HFFc6 (cell line): ENCODE measurements at regions not wholly inside any gene's neighbourhood (a gene's known extent, or its start where the extent isn't known, plus 50 kb on each side); places are given as distances from the start of the nearest gene placed in this dataset.
"Not testable (repeated sequence)": the region's sequence is repeated elsewhere in the genome, so short reads cannot be mapped to it uniquely, and the experiment has no call there.

Source experiments
- DNase-seq: peaks from one replicate; pipeline ENCODE4 v3.0.0-alpha.2; 2018
- H3K27ac Mint-ChIP-seq: 2 replicates; pipeline ENCODE4 v1.8.0; 2020; ENCODE audit warnings: mild to moderate bottlenecking, mixed read lengths
- H3K27me3 Mint-ChIP-seq: 2 replicates; pipeline ENCODE4 v1.8.0; 2021; ENCODE audit warnings: mild to moderate bottlenecking, moderate library complexity, mixed read lengths; ENCODE audit not compliant: insufficient read depth
- H3K36me3 Mint-ChIP-seq: 2 replicates; pipeline ENCODE4 v1.8.0; 2021; ENCODE audit warnings: low read depth, mixed read lengths
- H3K4me1 Mint-ChIP-seq: 2 replicates; pipeline ENCODE4 v1.8.0; 2020; ENCODE audit warnings: low read depth, mixed read lengths
- H3K4me3 Mint-ChIP-seq: 2 replicates; pipeline ENCODE4 v1.8.0; 2020; ENCODE audit warnings: mild to moderate bottlenecking, moderate library complexity, mixed read lengths
- H3K9me3 Mint-ChIP-seq: 2 replicates; pipeline ENCODE4 v1.8.0; 2020; ENCODE audit warnings: mild to moderate bottlenecking, mixed read lengths
- TF ChIP-seq, protein P1 (sequence below): fragments of 200-600 bp; sonication (generic); IDR thresholded peaks from 2 replicates; pipeline ENCODE4 v1.5.0; 2021; ENCODE audit warnings: antibody characterized with exemption, mild to moderate bottlenecking

DNA sequence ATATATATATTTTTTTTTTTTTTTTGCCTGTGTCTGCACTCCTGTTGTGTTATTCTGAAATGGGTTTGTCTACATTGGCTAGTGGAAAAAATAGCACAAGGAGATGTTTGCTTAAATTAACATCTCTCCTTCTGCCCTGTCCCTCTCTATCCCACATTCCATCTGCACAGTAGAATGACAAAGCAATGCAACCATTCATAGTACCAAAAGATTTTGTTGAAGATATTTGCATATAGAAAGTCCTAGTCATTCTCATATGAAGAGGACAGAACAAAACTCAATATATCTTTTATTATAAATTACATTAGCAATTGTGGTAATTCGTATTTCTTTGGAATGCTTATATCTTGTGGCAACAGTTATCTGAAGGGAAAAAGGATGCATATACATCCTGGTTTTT lies 88.3 kb upstream of the AGA start:
- Mint-ChIP-seq H3K27me3 (no peaks in the 10 kb centered on the region; the same call in 1 of the 2 replicates), H3K36me3 (peaks cover 13% of the 10 kb centered on the region; the same call in 1 of the 2 replicates), H3K4me1 (peaks cover 44% of the 10 kb centered on the region), H3K4me3 (no peak overlapping the region), H3K9me3 (no peaks in the 10 kb centered on the region), H3K27ac (no peak overlapping the region)
- TF ChIP-seq, protein P1, sequence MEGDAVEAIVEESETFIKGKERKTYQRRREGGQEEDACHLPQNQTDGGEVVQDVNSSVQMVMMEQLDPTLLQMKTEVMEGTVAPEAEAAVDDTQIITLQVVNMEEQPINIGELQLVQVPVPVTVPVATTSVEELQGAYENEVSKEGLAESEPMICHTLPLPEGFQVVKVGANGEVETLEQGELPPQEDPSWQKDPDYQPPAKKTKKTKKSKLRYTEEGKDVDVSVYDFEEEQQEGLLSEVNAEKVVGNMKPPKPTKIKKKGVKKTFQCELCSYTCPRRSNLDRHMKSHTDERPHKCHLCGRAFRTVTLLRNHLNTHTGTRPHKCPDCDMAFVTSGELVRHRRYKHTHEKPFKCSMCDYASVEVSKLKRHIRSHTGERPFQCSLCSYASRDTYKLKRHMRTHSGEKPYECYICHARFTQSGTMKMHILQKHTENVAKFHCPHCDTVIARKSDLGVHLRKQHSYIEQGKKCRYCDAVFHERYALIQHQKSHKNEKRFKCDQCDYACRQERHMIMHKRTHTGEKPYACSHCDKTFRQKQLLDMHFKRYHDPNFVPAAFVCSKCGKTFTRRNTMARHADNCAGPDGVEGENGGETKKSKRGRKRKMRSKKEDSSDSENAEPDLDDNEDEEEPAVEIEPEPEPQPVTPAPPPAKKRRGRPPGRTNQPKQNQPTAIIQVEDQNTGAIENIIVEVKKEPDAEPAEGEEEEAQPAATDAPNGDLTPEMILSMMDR: no peak
- no peak for DNase-seq

DNA sequence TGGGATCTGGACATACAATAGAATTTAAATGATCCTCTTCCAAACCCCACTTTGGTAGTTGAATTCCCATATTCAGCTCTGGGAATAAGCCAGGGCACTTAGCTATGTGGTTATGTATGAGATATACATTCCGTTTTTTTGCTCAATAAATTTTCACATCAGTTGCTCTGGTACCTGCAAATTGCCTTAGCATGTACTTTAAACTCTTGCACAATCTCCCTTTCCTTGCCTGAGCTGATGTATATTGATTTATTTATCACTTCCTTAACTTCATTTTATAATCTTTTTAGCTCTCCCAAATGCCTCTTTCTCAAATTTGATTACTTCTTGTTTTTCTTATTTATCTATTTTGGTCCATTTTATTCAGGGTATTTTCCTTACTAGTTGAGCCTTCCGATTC lies 90.1 kb upstream of the AGA start:
- Mint-ChIP-seq H3K9me3 (no peaks in the 10 kb centered on the region), H3K4me1 (peaks cover 44% of the 10 kb centered on the region), H3K27ac (no peak overlapping the region), H3K4me3 (no peak overlapping the region), H3K36me3 (peaks cover 13% of the 10 kb centered on the region; the same call in 1 of the 2 replicates), H3K27me3 (no peaks in the 10 kb centered on the region)
- no peak for DNase-seq
- TF ChIP-seq, protein P1: no peak

DNA sequence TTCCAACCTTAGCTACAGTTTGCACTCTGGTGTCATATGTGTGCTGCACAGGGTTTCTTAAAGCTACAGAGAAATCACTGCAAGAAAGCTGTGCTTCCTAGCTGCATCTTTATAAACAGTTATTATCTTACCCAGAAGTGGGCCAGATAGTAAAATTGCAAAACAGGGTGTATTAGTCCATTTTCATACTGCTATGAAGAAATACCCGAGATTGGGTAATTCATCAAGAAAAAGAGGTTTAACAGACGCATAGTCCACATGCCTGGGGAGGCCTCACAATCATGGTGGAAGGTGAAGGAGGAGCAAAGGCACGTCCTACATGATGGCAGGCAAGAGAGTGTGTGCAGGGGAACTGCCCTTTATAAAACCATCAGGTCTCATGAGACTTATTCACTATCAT lies 92.6 kb upstream of the AGA start:
- H3K27me3 Mint-ChIP-seq, H3K4me3 Mint-ChIP-seq, DNase-seq, H3K27ac Mint-ChIP-seq, H3K9me3 Mint-ChIP-seq: not testable (repeated sequence)
- Mint-ChIP-seq H3K4me1 (peaks cover 44% of the 10 kb centered on the region), H3K36me3 (peaks cover 13% of the 10 kb centered on the region; the same call in 1 of the 2 replicates)

DNA sequence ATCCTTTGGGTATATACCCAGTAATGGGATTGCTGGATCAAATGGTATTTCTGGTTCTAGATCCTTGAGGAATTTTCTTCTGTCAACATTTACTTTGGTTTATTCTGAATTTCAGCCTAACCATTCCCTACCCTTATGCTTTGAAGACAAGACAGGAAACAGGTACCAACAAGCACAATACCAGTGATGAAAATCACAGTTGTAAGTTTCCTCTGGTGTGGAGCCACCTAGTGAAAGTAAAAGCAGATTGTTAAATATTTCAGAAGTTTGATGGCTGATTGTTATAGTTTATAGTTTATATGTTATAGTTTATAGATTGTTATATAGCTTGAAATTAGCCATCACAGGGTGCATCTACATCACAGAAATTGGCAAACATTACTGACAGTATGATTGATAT lies 104.5 kb upstream of the AGA start:
- H3K36me3 Mint-ChIP-seq: peaks cover 5% of the 10 kb centered on the region; the same call in 1 of the 2 replicates
- TF ChIP-seq, protein P1: peak; percentile 50
- peaks cover 3% of the 10 kb centered on the region; the same call in 1 of the 2 replicates for H3K9me3 Mint-ChIP-seq
- H3K27ac Mint-ChIP-seq: no peak overlapping the region
- no peaks in the 10 kb centered on the region; the same call in 1 of the 2 replicates for H3K27me3 Mint-ChIP-seq
- H3K4me1 Mint-ChIP-seq: peaks cover 27% of the 10 kb centered on the region
- no peak overlapping the region for H3K4me3 Mint-ChIP-seq
- DNase-seq: peak; percentile 15

GRCh38 chr4:177547985-177548384 lies 105.7 kb upstream of the AGA start:
- DNase-seq: no peak
- H3K4me1 Mint-ChIP-seq: peaks cover 27% of the 10 kb centered on the region
- H3K27me3 Mint-ChIP-seq: no peaks in the 10 kb centered on the region; the same call in 1 of the 2 replicates
- H3K9me3 Mint-ChIP-seq: no peaks in the 10 kb centered on the region; the same call in 1 of the 2 replicates
- no peaks in the 10 kb centered on the region for H3K36me3 Mint-ChIP-seq
- TF ChIP-seq, protein P1: peak; percentile 59; the same call in 1 of the 2 replicates
- H3K27ac Mint-ChIP-seq: no peak overlapping the region
- H3K4me3 Mint-ChIP-seq: no peak overlapping the region

DNA sequence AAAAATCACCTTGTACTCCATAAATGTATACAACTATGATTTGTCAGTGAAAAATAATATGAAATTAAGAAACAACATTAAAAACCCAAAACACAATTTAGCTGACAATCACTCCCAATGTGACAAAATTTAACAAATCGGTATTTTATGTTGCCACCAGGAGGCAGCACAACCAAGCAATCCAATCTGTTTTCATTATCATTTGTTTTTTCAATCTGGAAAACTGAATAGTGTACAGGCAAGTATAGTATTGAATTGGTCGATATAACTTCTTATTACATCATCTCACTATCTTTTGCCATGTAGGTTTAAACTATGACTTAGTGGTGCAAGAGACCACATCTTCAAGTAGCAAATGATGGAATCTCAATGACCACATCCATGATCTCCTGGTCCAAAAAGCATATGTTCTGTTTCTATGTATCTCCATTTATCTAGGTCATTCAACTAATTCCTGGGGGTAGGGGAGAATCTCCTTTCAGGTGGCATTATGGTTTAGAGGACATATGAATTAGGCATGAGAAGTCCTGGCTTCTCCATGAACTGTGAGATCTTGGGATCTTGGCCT lies 112.9 kb upstream of the AGA start:
- peaks cover 10% of the 10 kb centered on the region for H3K4me1 Mint-ChIP-seq
- peak; percentile 22 for DNase-seq
- peaks cover 5% of the 10 kb centered on the region for H3K27me3 Mint-ChIP-seq
- TF ChIP-seq, protein P1: peak; percentile 97
- H3K4me3 Mint-ChIP-seq: no peak overlapping the region
- H3K36me3 Mint-ChIP-seq: no peaks in the 10 kb centered on the region
- no peaks in the 10 kb centered on the region; the same call in 1 of the 2 replicates for H3K9me3 Mint-ChIP-seq
- H3K27ac Mint-ChIP-seq: no peak overlapping the region
